Hepatocyte (in vitro differentiated cells): ENCODE measurements at regions not wholly inside any gene's neighbourhood (a gene's known extent, or its start where the extent isn't known, plus 50 kb on each side); places are given as distances from the start of the nearest gene placed in this dataset.

Source experiments
- DNase-seq: peaks from one replicate; pipeline ENCODE4 v3.0.0-alpha.2; 2016; ENCODE audit warnings: low spot score
- H2AFZ ChIP-seq: fragments of 200-600 bp; sonication (generic); 2 replicates; pipeline ENCODE4 v1.6.0; 2016; ENCODE audit warnings: antibody characterized with exemption, mild to moderate bottlenecking
- H3K27ac ChIP-seq: fragments of 200-600 bp; sonication (generic); 2 replicates; pipeline ENCODE4 v1.5.1; 2016; ENCODE audit warnings: mild to moderate bottlenecking
- H3K27me3 ChIP-seq: fragments of 200-600 bp; sonication (generic); 2 replicates; pipeline ENCODE4 v1.6.1; 2016
- H3K36me3 ChIP-seq: fragments of 200-600 bp; sonication (generic); replicated peaks from 2 replicates; pipeline ENCODE4 v1.5.1; 2016; ENCODE audit warnings: low read depth; ENCODE audit not compliant: insufficient read depth
- H3K4me1 ChIP-seq: fragments of 200-600 bp; sonication (generic); 2 replicates; pipeline ENCODE4 v1.5.1; 2016; ENCODE audit warnings: mild to moderate bottlenecking, moderate library complexity; ENCODE audit not compliant: insufficient read depth
- H3K4me2 ChIP-seq: fragments of 200-600 bp; sonication (generic); 2 replicates; pipeline ENCODE4 v1.6.0; 2016
- H3K4me3 ChIP-seq: fragments of 200-600 bp; sonication (generic); 2 replicates; pipeline ENCODE4 v1.5.1; 2016; ENCODE audit warnings: mild to moderate bottlenecking
- H3K79me2 ChIP-seq: fragments of 200-600 bp; sonication (generic); 2 replicates; pipeline ENCODE4 v1.6.0; 2017; ENCODE audit warnings: mild to moderate bottlenecking
- H3K9me2 ChIP-seq: fragments of 200-600 bp; sonication (generic); replicated peaks from 2 replicates; pipeline ENCODE4 v1.6.0; 2017; ENCODE audit warnings: mild to moderate bottlenecking; ENCODE audit not compliant: insufficient read depth
- H3K9me3 ChIP-seq: fragments of 200-600 bp; sonication (generic); 2 replicates; pipeline ENCODE4 v1.5.1; 2016; ENCODE audit warnings: low read depth, mild to moderate bottlenecking
- H4K20me1 ChIP-seq: fragments of 200-600 bp; sonication (generic); 2 replicates; pipeline ENCODE4 v1.6.0; 2016; ENCODE audit warnings: mild to moderate bottlenecking; ENCODE audit not compliant: insufficient read depth, poor library complexity, severe bottlenecking
- CTCF ChIP-seq: fragments of 200-600 bp; sonication (generic); IDR thresholded peaks from 2 replicates; pipeline ENCODE4 v1.5.1; 2016; ENCODE audit warnings: antibody characterized with exemption, mild to moderate bottlenecking; ENCODE audit not compliant: poor library complexity
- EZH2 ChIP-seq: fragments of 200-600 bp; sonication (generic); IDR thresholded peaks from 2 replicates; pipeline ENCODE4 v1.6.1; 2016; ENCODE audit warnings: antibody characterized with exemption, mild to moderate bottlenecking, borderline replicate concordance
- EZH2phosphoT487 ChIP-seq: fragments of 200-600 bp; sonication (generic); IDR thresholded peaks from one replicate; pipeline ENCODE4 v1.6.1; 2018; ENCODE audit warnings: antibody characterized with exemption, mild to moderate bottlenecking, low read depth, moderate library complexity; ENCODE audit not compliant: unreplicated experiment, severe bottlenecking
- WGBS: methylation state at CpG from one replicate; pipeline ENCODE4 v1.1.6; 2016; ENCODE audit warnings: low lambda C conversion rate; ENCODE audit errors: missing lambda C conversion rate; 5-methylcytosine and 5-hydroxymethylcytosine counted together

- Histone ChIP-seq H3K9me2 (no peaks in the 10 kb centered on the region), H3K4me1 (no peaks in the 10 kb centered on the region), H3K9me3 (no peaks in the 10 kb centered on the region), H2AFZ (no peak overlapping the region), H4K20me1 (no peaks in the 10 kb centered on the region), H3K79me2 (no peaks in the 10 kb centered on the region), H3K4me2 (no peak overlapping the region), H3K27me3 (no peaks in the 10 kb centered on the region), H3K36me3 (no peaks in the 10 kb centered on the region), H3K4me3 (no peak overlapping the region), H3K27ac (no peak overlapping the region)
- no peak for DNase-seq
- 91% methylated on average over 4 of the region's 4 CpGs for WGBS
- TF ChIP-seq EZH2phosphoT487 (no peak), EZH2 (no peak), CTCF (no peak)
Observed at GRCh38 chr16:52770828-52771227, 223.9 kb upstream of the TOX3 start.

GRCh38 chr16:52758473-52758855 is 211.5 kb upstream of the TOX3 start:
- Histone ChIP-seq H3K9me2 (no peaks in the 10 kb centered on the region), H3K36me3 (no peaks in the 10 kb centered on the region), H3K27me3 (no peaks in the 10 kb centered on the region), H3K79me2 (no peaks in the 10 kb centered on the region), H3K27ac (no peak overlapping the region), H3K9me3 (no peaks in the 10 kb centered on the region), H3K4me1 (no peaks in the 10 kb centered on the region), H4K20me1 (no peaks in the 10 kb centered on the region), H3K4me2 (no peak overlapping the region), H3K4me3 (no peak overlapping the region), H2AFZ (no peak overlapping the region)
- TF ChIP-seq EZH2phosphoT487 (no peak), CTCF (no peak), EZH2 (no peak)
- no peak for DNase-seq
- 97% methylated on average over 5 of the region's 5 CpGs for WGBS

- WGBS, result 92% methylated on average over 10 of the region's 10 CpGs
- no peaks in the 10 kb centered on the region for H3K36me3 ChIP-seq
- H3K4me3 ChIP-seq, result no peak overlapping the region
- no peaks in the 10 kb centered on the region for H3K9me2 ChIP-seq
- no peaks in the 10 kb centered on the region for H4K20me1 ChIP-seq
- no peaks in the 10 kb centered on the region for H3K79me2 ChIP-seq
- H3K9me3 ChIP-seq, result no peaks in the 10 kb centered on the region
- H3K4me2 ChIP-seq, result no peak overlapping the region
- H2AFZ ChIP-seq, result no peak overlapping the region
- no peak for DNase-seq
- H3K27ac ChIP-seq, result no peak overlapping the region
- TF ChIP-seq EZH2phosphoT487 (no peak), CTCF (no peak), EZH2 (no peak)
- H3K27me3 ChIP-seq, result no peaks in the 10 kb centered on the region
- no peaks in the 10 kb centered on the region for H3K4me1 ChIP-seq
Observed at GRCh38 chr16:52757746-52758472, 211.0 kb upstream of the TOX3 start.
